HEK293T (cell line): ENCODE measurements at regions not wholly inside any gene's neighbourhood (a gene's known extent, or its start where the extent isn't known, plus 50 kb on each side); places are given as distances from the start of the nearest gene placed in this dataset.
A peak's percentile ranks its signal among the peaks of the same experiment; 100 is the strongest.

Experiments
- CTCF ChIA-PET: fragments of 350-600 bp; formaldehyde crosslinking; extraction: SDS; loops from one replicate; lab custom pipeline; 2021; ENCODE audit warnings: antibody characterized with exemption, inconsistent platforms; lab: Yijun Ruan, JAX
- POLR2A ChIA-PET: fragments of 350-600 bp; formaldehyde crosslinking; extraction: SDS; loops from one replicate; lab custom pipeline; 2020; ENCODE audit warnings: antibody characterized with exemption, inconsistent platforms; lab: Yijun Ruan, JAX
- DNase-seq: peaks from one replicate; pipeline ENCODE4 v3.0.0; 2012; ENCODE audit warnings: mixed read lengths; ENCODE audit errors: extremely low spot score
- ARNT ChIP-seq: fragments of 450-650 bp; IDR thresholded peaks from 2 replicates; pipeline ENCODE4 v1.6.1; 2017; ENCODE audit warnings: mild to moderate bottlenecking
- BHLHE40 ChIP-seq: fragments of 450-650 bp; IDR thresholded peaks from 2 replicates; pipeline ENCODE4 v1.6.1; 2016; ENCODE audit warnings: mild to moderate bottlenecking, moderate library complexity, borderline replicate concordance
- CTBP1 ChIP-seq: fragments of 450-650 bp; IDR thresholded peaks from 2 replicates; pipeline ENCODE4 v1.6.1; 2016; ENCODE audit warnings: borderline replicate concordance
- ELF4 ChIP-seq: fragments of 450-650 bp; IDR thresholded peaks from 2 replicates; pipeline ENCODE4 v1.6.1; 2017; ENCODE audit warnings: antibody characterized with exemption
- FOXA1 ChIP-seq: fragments of 450-650 bp; IDR thresholded peaks from 2 replicates; pipeline ENCODE4 v1.6.1; 2016; ENCODE audit warnings: mild to moderate bottlenecking
- FOXK2 ChIP-seq: fragments of 450-650 bp; IDR thresholded peaks from 2 replicates; pipeline ENCODE4 v1.6.1; 2016; ENCODE audit warnings: mild to moderate bottlenecking
- FOXM1 ChIP-seq: fragments of 450-650 bp; IDR thresholded peaks from 2 replicates; pipeline ENCODE4 v1.6.1; 2017; ENCODE audit warnings: mild to moderate bottlenecking, borderline replicate concordance
- HDGF ChIP-seq: fragments of 450-650 bp; IDR thresholded peaks from 2 replicates; pipeline ENCODE4 v1.6.1; 2017; ENCODE audit warnings: antibody characterized with exemption, borderline replicate concordance
- L3MBTL2 ChIP-seq: fragments of 450-650 bp; conservative IDR thresholded peaks from 2 replicates; pipeline ENCODE4 v1.6.1; 2016; ENCODE audit warnings: mild to moderate bottlenecking
- LEF1 ChIP-seq: fragments of 450-650 bp; IDR thresholded peaks from 2 replicates; pipeline ENCODE4 v1.6.1; 2017; ENCODE audit warnings: mild to moderate bottlenecking, borderline replicate concordance
- NFRKB ChIP-seq: fragments of 450-650 bp; IDR thresholded peaks from 2 replicates; pipeline ENCODE4 v1.6.1; 2016; ENCODE audit warnings: mild to moderate bottlenecking, moderate library complexity
- PKNOX1 ChIP-seq: fragments of 450-650 bp; IDR thresholded peaks from 2 replicates; pipeline ENCODE4 v1.6.1; 2016
- SP1 ChIP-seq: fragments of 450-650 bp; IDR thresholded peaks from 2 replicates; pipeline ENCODE4 v1.6.1; 2017
- SUZ12 ChIP-seq: fragments of 450-650 bp; IDR thresholded peaks from 2 replicates; pipeline ENCODE4 v1.6.1; 2016; ENCODE audit warnings: mild to moderate bottlenecking
- TARDBP ChIP-seq: fragments of 450-650 bp; IDR thresholded peaks from 2 replicates; pipeline ENCODE4 v1.6.1; 2016
- ZNF384 ChIP-seq: fragments of 450-650 bp; IDR thresholded peaks from 2 replicates; pipeline ENCODE4 v1.6.1; 2016

GRCh38 chr5:124060413-124061067, 548.6 kb downstream of the CSNK1G3 start:
- ChIA-PET POLR2A (no interaction called here), CTCF (no interaction called here)
- no peak for DNase-seq
- TF ChIP-seq NFRKB (no peak), CTBP1 (no peak), L3MBTL2 (no peak), FOXK2 (no peak), HDGF (no peak), PKNOX1 (no peak), ELF4 (no peak), ZNF384 (no peak), FOXA1 (no peak), LEF1 (no peak), FOXM1 (no peak), ARNT (no peak), TARDBP (no peak), SUZ12 (no peak), BHLHE40 (no peak), SP1 (no peak)

GRCh38 chr5:124060011-124060410, 548.0 kb downstream of the CSNK1G3 start:
- TF ChIP-seq BHLHE40 (no peak), SUZ12 (no peak), SP1 (no peak), ZNF384 (no peak), ELF4 (no peak), FOXA1 (no peak), PKNOX1 (no peak), ARNT (no peak), FOXK2 (no peak), NFRKB (no peak)
- POLR2A ChIA-PET, result no interaction called here
- DNase-seq, result no peak
- CTCF ChIA-PET, result no interaction called here

GRCh38 chr5:124059200-124059599, 547.2 kb downstream of the CSNK1G3 start:
- ChIA-PET CTCF (no interaction called here), POLR2A (no interaction called here)
- TF ChIP-seq TARDBP, result no peak
- TF ChIP-seq ELF4, result no peak
- TF ChIP-seq FOXM1, result no peak
- TF ChIP-seq NFRKB, result no peak
- no peak for TF ChIP-seq SUZ12
- no peak for TF ChIP-seq CTBP1
- TF ChIP-seq BHLHE40, result no peak
- TF ChIP-seq ZNF384, result no peak
- TF ChIP-seq HDGF, result no peak
- TF ChIP-seq PKNOX1, result no peak
- TF ChIP-seq LEF1, result no peak
- TF ChIP-seq SP1, result no peak
- no peak for TF ChIP-seq ARNT
- DNase-seq, result no peak

GRCh38 chr5:124057724-124058231, 545.8 kb downstream of the CSNK1G3 start:
- CTCF ChIA-PET, result interaction anchor here (0.6 kb wide), 1 partner anchor 169 kb away, joined by 4 read pairs; no protein-coding TSS in a partner anchor
- POLR2A ChIA-PET, result no interaction called here
- TF ChIP-seq ARNT (no peak), PKNOX1 (no peak), L3MBTL2 (no peak), ZNF384 (no peak), FOXM1 (no peak), SUZ12 (no peak), ELF4 (no peak), HDGF (no peak), CTBP1 (no peak), LEF1 (no peak), FOXA1 (no peak), SP1 (no peak), BHLHE40 (no peak), FOXK2 (no peak), NFRKB (no peak), TARDBP (no peak)
- no peak for DNase-seq

GRCh38 chr5:124056991-124057723, 545.2 kb downstream of the CSNK1G3 start:
- peak; percentile 16 for DNase-seq
- peak; percentile 50 for TF ChIP-seq ZNF384
- TF ChIP-seq NFRKB, result no peak
- TF ChIP-seq SP1, result no peak
- TF ChIP-seq L3MBTL2, result no peak
- peak; percentile 63 for TF ChIP-seq PKNOX1
- no peak for TF ChIP-seq FOXA1
- TF ChIP-seq SUZ12, result no peak
- TF ChIP-seq BHLHE40, result no peak
- no peak for TF ChIP-seq FOXM1
- TF ChIP-seq HDGF, result no peak
- TF ChIP-seq ARNT, result no peak
- TF ChIP-seq TARDBP, result no peak
- TF ChIP-seq FOXK2, result no peak
- no peak for TF ChIP-seq ELF4
- TF ChIP-seq LEF1, result no peak
- TF ChIP-seq CTBP1, result 0 out of 2 replicates have a peak, but pooled peaks have one; percentile 27
- ChIA-PET POLR2A (no interaction called here), CTCF (no interaction called here)
